OCI-LY7 (cell line): ENCODE measurements at regions not wholly inside any gene's neighbourhood (a gene's known extent, or its start where the extent isn't known, plus 50 kb on each side); places are given as distances from the start of the nearest gene placed in this dataset.

ENCODE experiments used
- BruUV-seq: library from RNA; stranded (reverse); fragments of 400-500 nt; replicated peaks from 2 replicates; lab custom pipeline; 2021; lab: Mats Ljungman, UMichigan
- CTCF ChIA-PET: fragments of 300-600 bp; sonication (Branson Sonifier 250); formaldehyde crosslinking; loops from one replicate; lab custom pipeline; 2022; ENCODE audit warnings: antibody characterized with exemption; ENCODE audit not compliant: unreplicated experiment; lab: Charles Lee
- POLR2A ChIA-PET: fragments of 300-600 bp; sonication (Branson Sonifier 250); formaldehyde crosslinking; loops from one replicate; lab custom pipeline; 2022; ENCODE audit warnings: antibody characterized with exemption; lab: Charles Lee
- DNase-seq: peaks from one replicate; pipeline ENCODE4 v3.0.0-alpha.2; 2015; ENCODE audit warnings: low spot score
- H2AFZ ChIP-seq: fragments of 200-600 bp; sonication (generic), shearing (Covaris generic); 2 replicates; pipeline ENCODE4 v1.6.1; 2014; ENCODE audit warnings: mild to moderate bottlenecking, antibody characterized with exemption, low read length, moderate library complexity
- H3K27ac ChIP-seq: fragments of 200-600 bp; sonication (generic); 2 replicates; pipeline ENCODE4 v1.5.1; 2014; ENCODE audit warnings: mixed run types, low read depth, mild to moderate bottlenecking, moderate library complexity, low read length, inconsistent platforms; ENCODE audit not compliant: poor library complexity, severe bottlenecking
- H3K36me3 ChIP-seq: fragments of 200-600 bp; sonication (generic); 2 replicates; pipeline ENCODE4 v1.6.1; 2014; ENCODE audit warnings: mild to moderate bottlenecking, antibody characterized with exemption, low read length, moderate library complexity, mixed read lengths; ENCODE audit not compliant: insufficient read depth
- H3K4me1 ChIP-seq: fragments of 200-600 bp; sonication (generic); 2 replicates; pipeline ENCODE4 v1.5.1; 2014; ENCODE audit warnings: mild to moderate bottlenecking, low read length; ENCODE audit not compliant: insufficient read depth, poor library complexity, severe bottlenecking
- H3K4me2 ChIP-seq: fragments of 200-600 bp; sonication (generic); 2 replicates; pipeline ENCODE4 v1.6.1; 2014; ENCODE audit warnings: mild to moderate bottlenecking, low read length
- H3K4me3 ChIP-seq: fragments of 200-600 bp; sonication (generic); 2 replicates; pipeline ENCODE4 v1.5.1; 2014; ENCODE audit warnings: mild to moderate bottlenecking, low read depth, low read length; ENCODE audit not compliant: poor library complexity, severe bottlenecking
- H3K79me2 ChIP-seq: fragments of 200-600 bp; sonication (generic); 2 replicates; pipeline ENCODE4 v1.6.1; 2016; ENCODE audit warnings: low read depth, mild to moderate bottlenecking, low read length, moderate library complexity, mixed read lengths; ENCODE audit not compliant: insufficient read depth
- H3K9me2 ChIP-seq: fragments of 200-600 bp; sonication (generic); 2 replicates; pipeline ENCODE4 v1.6.1; 2016; ENCODE audit warnings: mild to moderate bottlenecking, low read length, mixed read lengths; ENCODE audit not compliant: insufficient read depth
- H3K9me3 ChIP-seq: fragments of 200-600 bp; sonication (generic); 2 replicates; pipeline ENCODE4 v1.6.1; 2014; ENCODE audit warnings: mild to moderate bottlenecking, mixed run types, low read length, mixed read lengths
- H4K20me1 ChIP-seq: fragments of 200-600 bp; sonication (generic); 2 replicates; pipeline ENCODE4 v1.6.1; 2014; ENCODE audit warnings: mild to moderate bottlenecking, antibody characterized with exemption, low read length, moderate library complexity, mixed read lengths; ENCODE audit not compliant: insufficient read depth
- CTCF ChIP-seq: fragments of 200-600 bp; sonication (generic); conservative IDR thresholded peaks from 2 replicates; pipeline ENCODE4 v1.5.1; 2014; ENCODE audit warnings: mild to moderate bottlenecking, antibody characterized with exemption, low read length, moderate library complexity, mixed read lengths
- EZH2phosphoT487 ChIP-seq: fragments of 200-600 bp; sonication (generic); IDR thresholded peaks from 2 replicates; pipeline ENCODE4 v1.6.1; 2018; ENCODE audit warnings: low read depth, borderline replicate concordance, mild to moderate bottlenecking, mixed run types, antibody characterized with exemption, low read length, moderate library complexity, mixed read lengths
- intact Hi-C: fragments of 100-400 bp; cut with micrococcal nuclease; formaldehyde crosslinking; loops from one replicate; pipeline ENCODE4 v1.10.0; 2022; ENCODE audit not compliant: unreplicated experiment

DNA sequence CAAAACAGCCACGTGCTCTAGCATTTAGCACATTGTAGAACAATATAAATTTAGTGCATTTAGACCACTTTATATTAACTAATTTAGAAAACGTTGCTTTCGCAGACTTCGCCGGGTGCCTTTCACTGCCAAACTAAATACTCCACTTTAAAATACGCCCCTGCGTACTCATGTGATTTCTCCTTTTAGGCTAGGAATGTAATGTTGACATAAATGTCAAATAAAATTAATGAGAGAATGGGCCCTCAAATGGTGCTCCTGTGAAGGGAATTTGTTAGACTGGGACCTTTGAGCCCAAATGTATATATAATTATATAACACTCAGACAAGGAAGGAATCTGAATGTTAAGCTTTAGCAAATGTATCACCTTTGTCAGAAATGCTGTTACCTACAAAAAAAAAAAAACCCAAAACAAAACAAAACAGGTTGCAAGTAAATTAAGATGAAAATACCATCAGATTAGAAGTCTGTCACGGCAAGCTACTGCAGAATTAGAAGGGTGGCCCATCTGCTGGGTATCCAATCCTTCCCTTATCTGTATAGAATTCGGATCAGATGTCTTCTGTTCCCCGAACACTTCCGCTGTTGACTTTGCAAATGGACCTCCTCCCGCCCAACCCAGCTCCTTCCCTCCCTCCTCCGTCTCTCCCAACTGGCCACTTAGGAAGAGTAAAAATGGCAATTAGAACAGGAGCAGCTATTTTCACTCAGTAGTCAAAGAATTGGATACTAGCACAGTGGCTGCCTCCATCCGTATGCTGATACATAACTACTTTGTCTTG lies 159.3 kb upstream of the FOXN3 start:
- Histone ChIP-seq H3K4me2 (no peak overlapping the region), H3K27ac (no peak overlapping the region), H3K9me3 (no peaks in the 10 kb centered on the region), H2AFZ (no peak overlapping the region), H3K79me2 (no peaks in the 10 kb centered on the region), H3K9me2 (no peaks in the 10 kb centered on the region), H3K4me1 (no peaks in the 10 kb centered on the region), H3K4me3 (no peak overlapping the region), H3K36me3 (peaks cover 6% of the 10 kb centered on the region; the same call in 1 of the 2 replicates), H4K20me1 (no peaks in the 10 kb centered on the region)
- ChIA-PET POLR2A (interaction anchor here (0.6 to 0.7 kb wide), 2 partner anchors 66 to 810 kb away, joined by 3 to 4 read pairs; no protein-coding TSS in a partner anchor), CTCF (no interaction called here)
- intact Hi-C loops: no loop called here
- TF ChIP-seq CTCF: no peak
- TF ChIP-seq EZH2phosphoT487: no peak
- DNase-seq: no peak
- BruUV-seq: no TSS peak

- BruUV-seq: no TSS peak
- Histone ChIP-seq H3K9me3 (no peaks in the 10 kb centered on the region), H3K4me2 (no peak overlapping the region), H3K4me1 (no peaks in the 10 kb centered on the region), H3K9me2 (no peaks in the 10 kb centered on the region), H3K79me2 (no peaks in the 10 kb centered on the region), H3K4me3 (no peak overlapping the region), H3K27ac (no peak overlapping the region), H4K20me1 (no peaks in the 10 kb centered on the region), H2AFZ (no peak overlapping the region), H3K36me3 (no peaks in the 10 kb centered on the region)
- intact Hi-C loops: no loop called here
- POLR2A ChIA-PET: interaction anchor here (0.7 kb wide), 1 partner anchor 65 kb away, joined by 4 read pairs; no protein-coding TSS in a partner anchor
- CTCF ChIA-PET: no interaction called here
- no peak for DNase-seq
- TF ChIP-seq CTCF: no peak
- no peak for TF ChIP-seq EZH2phosphoT487
These were observed 158.5 kb upstream of the FOXN3 start for GRCh38 chr14:89575386-89576061.
